NB4 (cell line): ENCODE measurements at regions not wholly inside any gene's neighbourhood (a gene's known extent, or its start where the extent isn't known, plus 50 kb on each side); places are given as distances from the start of the nearest gene placed in this dataset.

Experiments used
- CTCF ChIP-seq: IDR thresholded peaks from one replicate; pipeline ENCODE4 v1.5.1; 2012; ENCODE audit warnings: low read depth, low read length
- MYC ChIP-seq: IDR thresholded peaks from 2 replicates; pipeline ENCODE4 v1.6.1; 2011; ENCODE audit warnings: low read depth, low read length
- POLR2A ChIP-seq: IDR thresholded peaks from 2 replicates; pipeline ENCODE4 v1.6.1; 2011; ENCODE audit warnings: mild to moderate bottlenecking; ENCODE audit not compliant: insufficient read length; ENCODE audit errors: extremely low read depth
- TF ChIP-seq, protein P1 (sequence below): IDR thresholded peaks from 2 replicates; pipeline ENCODE4 v1.6.1; 2011; ENCODE audit warnings: low read depth, low read length

GRCh38 chr9:38196714-38197113, 127.7 kb upstream of the SHB start:
- TF ChIP-seq POLR2A (no peak), CTCF (no peak), MYC (no peak)
- TF ChIP-seq, protein P1, sequence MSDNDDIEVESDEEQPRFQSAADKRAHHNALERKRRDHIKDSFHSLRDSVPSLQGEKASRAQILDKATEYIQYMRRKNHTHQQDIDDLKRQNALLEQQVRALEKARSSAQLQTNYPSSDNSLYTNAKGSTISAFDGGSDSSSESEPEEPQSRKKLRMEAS = no peak
